DLD1 (cell line): ENCODE measurements at regions not wholly inside any gene's neighbourhood (a gene's known extent, or its start where the extent isn't known, plus 50 kb on each side); places are given as distances from the start of the nearest gene placed in this dataset.

Experiments
- in situ Hi-C: cut with HindIII; loops from 2 replicates; pipeline ENCODE4 v1.10.0; 2017; ENCODE audit warnings: low sequenced_read_pairs

GRCh38 chr5:164881442-164881841 lies 1376.0 kb downstream of the MAT2B start:
- in situ Hi-C loops = no loop called here

- in situ Hi-C loops = no loop called here
Measured at GRCh38 chr5:164885179-164885578, 1379.8 kb downstream of the MAT2B start.

- in situ Hi-C loops = no loop called here
Measured at GRCh38 chr5:164893071-164893470, 1387.7 kb downstream of the MAT2B start.

- in situ Hi-C loops = no loop called here
Measured at GRCh38 chr5:164898705-164899104, 1393.3 kb downstream of the MAT2B start.

- in situ Hi-C loops = no loop called here
Measured at GRCh38 chr5:164909673-164910072, 1404.3 kb downstream of the MAT2B start.

- in situ Hi-C loops = no loop called here
Measured at GRCh38 chr5:164921722-164922121, 1416.3 kb downstream of the MAT2B start.

GRCh38 chr5:164934039-164934438 lies 1428.6 kb downstream of the MAT2B start:
- in situ Hi-C loops = no loop called here

- in situ Hi-C loops = no loop called here
Measured at GRCh38 chr5:164934561-164934960, 1429.1 kb downstream of the MAT2B start.

GRCh38 chr5:164941132-164941531 lies 1435.7 kb downstream of the MAT2B start:
- in situ Hi-C loops = no loop called here

GRCh38 chr5:164950927-164951326 lies 1445.5 kb downstream of the MAT2B start:
- in situ Hi-C loops = no loop called here

- in situ Hi-C loops = no loop called here
Measured at GRCh38 chr5:164951570-164951969, 1446.2 kb downstream of the MAT2B start.

- in situ Hi-C loops = no loop called here
Measured at GRCh38 chr5:164958688-164959087, 1453.3 kb downstream of the MAT2B start.

GRCh38 chr5:164959761-164960160 lies 1454.3 kb downstream of the MAT2B start:
- in situ Hi-C loops = no loop called here

GRCh38 chr5:164962329-164962961 lies 1457.0 kb downstream of the MAT2B start:
- in situ Hi-C loops = no loop called here

GRCh38 chr5:164966611-164967010 lies 1461.2 kb downstream of the MAT2B start:
- in situ Hi-C loops = no loop called here

GRCh38 chr5:164967354-164967753 lies 1461.9 kb downstream of the MAT2B start:
- in situ Hi-C loops = no loop called here

GRCh38 chr5:164972973-164973372 lies 1467.6 kb downstream of the MAT2B start:
- in situ Hi-C loops = no loop called here

GRCh38 chr5:164975986-164976385 lies 1470.6 kb downstream of the MAT2B start:
- in situ Hi-C loops = no loop called here

- in situ Hi-C loops = no loop called here
Measured at GRCh38 chr5:164980480-164980879, 1475.1 kb downstream of the MAT2B start.

- in situ Hi-C loops = no loop called here
Measured at GRCh38 chr5:164998142-164998541, 1492.7 kb downstream of the MAT2B start.

GRCh38 chr5:164998590-164998989 lies 1493.2 kb downstream of the MAT2B start:
- in situ Hi-C loops = no loop called here

GRCh38 chr5:165000479-165001190 lies 1495.2 kb downstream of the MAT2B start:
- in situ Hi-C loops = no loop called here

- in situ Hi-C loops = no loop called here
Measured at GRCh38 chr5:165003283-165003682, 1497.9 kb downstream of the MAT2B start.
